ENCODE measurements at regions not wholly inside any gene's neighbourhood (a gene's known extent, or its start where the extent isn't known, plus 50 kb on each side); places are given as distances from the start of the nearest gene placed in this dataset.
A peak's percentile ranks its signal among the peaks of the same experiment; 100 is the strongest.
"Not testable (repeated sequence)": the region's sequence is repeated elsewhere in the genome, so short reads cannot be mapped to it uniquely, and the experiment has no call there.

DNA sequence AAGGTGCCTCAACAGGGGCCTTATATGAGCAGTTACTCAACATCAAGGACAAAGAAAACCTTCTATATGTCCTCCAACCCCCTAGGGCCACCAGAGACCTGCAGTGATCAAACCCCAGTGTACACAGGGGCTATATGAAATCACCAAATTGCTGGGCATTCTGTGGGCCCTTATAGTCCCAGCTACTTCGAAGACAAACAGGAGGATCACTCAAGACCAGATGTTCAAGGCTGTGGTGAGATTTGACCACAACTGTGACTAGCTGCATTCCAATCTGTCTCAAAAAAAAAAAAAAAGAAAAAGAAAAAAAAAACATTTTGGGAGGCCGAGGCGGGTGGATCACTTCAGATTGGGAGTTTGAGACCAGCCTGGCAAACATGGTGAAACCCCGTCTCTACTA is 51.0 kb upstream of the PRB2 start:
- no peak for DNase-seq

DNA sequence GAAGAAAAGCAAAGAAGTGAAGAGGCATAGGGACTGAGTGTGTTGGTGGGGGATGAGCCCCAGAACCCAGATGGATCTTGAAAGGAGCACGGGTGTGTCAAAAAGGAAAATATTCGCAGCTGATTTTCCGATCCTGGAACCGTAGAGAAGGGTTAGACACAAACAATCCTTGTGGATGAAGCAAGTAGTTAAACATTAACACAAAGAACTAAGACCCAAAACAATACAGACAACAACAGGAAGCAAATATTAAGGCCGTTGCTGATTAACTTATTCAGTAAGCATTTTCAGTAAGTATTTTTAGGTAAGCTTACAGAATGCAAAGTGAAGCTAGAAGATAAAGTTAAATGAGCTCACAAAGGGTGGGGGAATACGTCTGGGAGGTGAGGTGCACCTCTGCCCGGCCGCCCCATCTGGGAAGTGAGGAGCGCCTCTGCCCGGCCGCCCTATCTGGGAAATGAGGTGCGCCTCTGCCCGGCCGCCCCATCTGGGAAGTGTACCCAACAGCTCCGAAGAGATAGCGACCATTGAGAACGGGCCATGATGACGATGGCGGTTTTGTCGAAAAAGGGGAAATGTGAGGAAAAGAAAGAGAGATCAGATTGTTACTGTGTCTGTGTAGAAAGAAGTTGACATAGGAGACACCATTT is 62.8 kb upstream of the PRB2 start:
- DNase-seq, result no peak

DNA sequence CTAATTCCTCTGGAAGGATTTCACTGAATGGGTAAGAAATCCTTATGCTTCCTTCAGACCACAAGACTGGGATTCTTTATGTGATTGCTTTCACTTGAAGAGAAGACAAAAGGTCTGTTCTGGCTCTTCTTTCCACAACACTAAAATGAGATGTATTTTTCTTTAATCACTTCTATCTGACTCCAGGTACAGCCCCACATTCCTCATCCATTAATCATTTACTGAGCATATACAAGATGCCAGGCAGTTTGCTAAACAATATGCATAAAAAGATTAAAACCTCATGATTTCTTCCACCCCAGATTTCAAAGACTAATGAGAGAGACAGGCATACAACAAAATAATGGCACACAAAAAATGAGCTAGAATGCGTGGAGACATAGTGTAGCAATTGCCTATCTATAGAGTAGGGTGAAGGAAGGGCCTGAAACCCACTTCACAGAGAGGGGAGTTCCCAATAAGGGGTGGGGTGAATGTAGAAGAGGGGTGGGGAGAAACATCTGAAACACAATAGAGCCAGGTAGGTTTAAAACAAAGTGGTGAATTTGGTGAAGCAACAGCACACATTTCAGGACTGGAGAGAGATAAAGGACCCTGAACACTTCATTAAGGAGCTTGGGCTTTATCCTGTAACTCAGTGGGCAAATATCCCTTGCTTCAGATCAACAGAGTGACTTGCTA is 65.1 kb upstream of the PRB2 start:
- DNase-seq, result no peak

DNA sequence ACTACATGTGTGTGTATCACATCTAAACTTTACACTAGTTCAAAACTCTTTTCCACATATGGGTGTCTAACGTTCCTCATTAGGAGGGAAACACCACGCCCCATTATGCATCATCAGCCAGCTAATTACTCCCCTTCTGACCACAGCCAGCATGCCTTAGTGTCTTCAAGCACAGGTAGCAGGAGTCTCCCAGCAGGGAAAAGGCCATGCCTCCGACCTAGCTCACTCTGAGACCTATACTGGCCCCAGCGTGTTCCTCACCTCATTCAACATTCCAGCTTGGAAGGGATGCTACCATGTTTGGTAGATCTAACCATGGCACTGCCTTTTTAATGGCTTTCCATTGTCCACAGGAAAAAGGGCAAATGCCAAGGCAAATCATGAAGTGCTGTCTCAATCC is 66.1 kb upstream of the PRB2 start:
- DNase-seq, result no peak

DNA sequence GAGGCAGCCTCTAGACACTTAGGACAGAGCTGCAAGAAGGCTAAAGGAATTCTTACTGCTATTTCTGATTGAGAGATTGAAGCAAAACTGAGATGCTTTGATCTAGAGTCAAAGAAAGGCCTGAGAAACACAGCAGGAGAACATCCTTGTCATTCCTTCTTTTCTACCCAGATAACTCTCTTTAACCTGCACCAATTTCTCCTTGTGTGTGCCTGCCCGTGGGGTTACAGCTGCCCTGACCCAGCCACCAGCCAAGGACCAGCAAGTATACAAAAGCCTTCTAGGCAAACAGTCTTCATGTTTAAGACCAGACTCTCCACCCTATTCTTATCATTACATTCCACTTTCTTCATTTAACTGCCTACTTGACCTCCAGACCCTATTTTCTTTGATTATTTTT is 81.7 kb upstream of the PRB2 start:
- DNase-seq, result no peak

DNA sequence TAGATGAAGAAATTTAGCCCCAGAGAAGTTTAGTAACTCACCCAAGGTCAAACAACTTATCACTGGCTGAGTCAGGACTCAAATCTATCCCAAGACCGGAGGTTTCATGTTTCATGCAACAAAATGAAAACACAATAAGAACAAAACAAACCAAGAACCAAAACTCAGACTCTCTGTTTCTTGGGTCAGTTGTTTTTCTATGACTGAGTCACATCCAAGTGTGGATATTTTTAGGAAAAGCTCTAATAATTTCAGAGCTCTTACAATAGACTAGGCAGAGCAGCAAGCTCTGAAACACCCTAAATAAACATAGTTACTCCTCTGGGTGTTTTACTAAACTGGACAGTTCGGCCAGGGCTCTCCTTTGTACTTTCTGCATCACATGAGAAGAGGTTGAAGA is 87.6 kb upstream of the PRB2 start:
- no peak for DNase-seq

DNA sequence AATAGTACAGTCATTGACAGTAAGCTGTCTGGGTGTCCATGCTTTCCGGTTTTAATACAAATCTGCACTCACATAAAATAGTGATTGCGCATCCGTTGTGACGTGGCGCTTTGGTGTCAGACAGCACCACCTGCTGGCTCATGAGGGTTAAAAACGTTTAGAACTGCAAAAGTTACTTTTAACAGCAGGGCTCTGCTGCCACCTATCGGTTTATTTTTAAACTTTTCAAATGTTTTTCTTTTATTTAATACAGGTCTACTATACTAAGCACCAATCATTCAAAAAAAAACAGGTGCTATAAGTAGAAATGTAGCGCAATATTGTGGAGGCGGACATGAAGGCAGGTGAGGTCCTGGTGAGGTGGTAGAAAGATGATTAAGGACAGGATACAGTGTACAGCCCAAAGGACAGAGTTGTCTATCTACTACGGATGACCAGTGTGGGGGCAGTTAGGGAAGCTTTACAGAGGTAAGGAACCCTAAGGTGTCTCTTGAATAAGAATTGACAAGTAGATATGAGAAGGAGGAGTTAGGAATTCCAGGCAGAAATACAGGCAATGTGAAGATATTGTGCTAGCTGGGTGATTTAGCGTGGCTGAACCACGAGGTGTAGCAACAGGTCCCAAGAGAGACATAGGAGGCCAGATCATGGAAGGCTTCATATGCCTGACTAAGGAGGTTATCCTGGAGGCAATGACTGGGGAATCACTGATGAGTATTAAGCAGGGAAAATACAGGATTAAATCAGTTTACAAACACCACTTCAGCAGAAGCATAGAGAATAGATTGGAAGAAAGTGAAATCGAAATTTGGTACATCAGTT is 91.5 kb upstream of the PRB2 start:
- peak; percentile 65 for DNase-seq

DNA sequence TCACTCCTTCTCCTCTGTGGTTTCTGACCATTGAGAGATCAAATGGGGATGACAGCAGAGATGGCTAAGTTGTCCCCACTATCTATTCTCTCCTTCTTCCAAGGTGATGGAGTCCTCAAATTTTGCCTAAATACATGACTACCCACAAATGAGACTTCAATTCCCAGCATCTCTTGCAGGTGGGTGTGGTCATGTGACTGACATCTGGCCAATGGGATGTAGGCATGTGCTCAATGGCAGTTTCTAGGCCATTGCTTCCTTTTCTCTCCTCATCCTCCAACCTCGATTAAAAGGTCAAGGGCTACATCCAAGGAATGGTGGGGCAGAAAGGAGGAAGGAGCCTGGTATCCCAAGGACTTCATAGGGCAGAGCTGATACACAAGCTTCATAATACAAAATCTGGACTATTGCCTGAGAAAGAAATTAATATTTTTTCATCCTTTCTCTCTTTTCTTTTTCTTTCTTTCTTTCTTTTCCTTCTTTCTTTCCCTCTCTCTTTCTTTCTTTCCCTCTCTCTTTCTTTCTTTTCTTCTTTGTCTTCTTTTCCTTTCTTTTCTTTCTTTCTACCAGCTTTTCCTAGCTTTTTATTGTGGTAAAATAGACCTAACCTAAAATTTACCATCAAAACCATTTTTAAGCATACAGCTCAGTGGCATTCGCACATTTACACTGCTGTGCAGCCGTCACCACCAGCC is 100.9 kb upstream of the PRB2 start:
- no peak for DNase-seq

DNA sequence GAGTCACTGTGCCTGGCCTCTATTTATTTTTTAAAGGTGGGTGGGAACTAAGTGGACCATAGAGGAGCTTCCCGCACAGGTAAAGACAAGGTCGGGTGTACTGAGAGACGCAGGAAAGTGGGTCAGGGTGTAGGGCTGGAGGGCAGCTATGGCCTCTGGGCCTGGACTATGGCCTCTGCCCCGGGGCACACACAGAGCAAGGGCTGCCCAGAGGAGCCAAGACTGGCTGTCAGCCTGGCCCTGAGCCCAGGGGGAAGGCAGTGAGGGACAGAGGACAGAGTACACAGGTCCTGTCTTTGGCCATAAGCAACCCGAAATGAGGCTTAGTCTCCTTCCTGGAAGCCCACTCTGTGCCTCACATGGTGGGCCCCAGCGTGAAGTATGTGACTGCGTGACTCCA is 102.1 kb upstream of the PRB2 start:
- DNase-seq, result no peak

DNA sequence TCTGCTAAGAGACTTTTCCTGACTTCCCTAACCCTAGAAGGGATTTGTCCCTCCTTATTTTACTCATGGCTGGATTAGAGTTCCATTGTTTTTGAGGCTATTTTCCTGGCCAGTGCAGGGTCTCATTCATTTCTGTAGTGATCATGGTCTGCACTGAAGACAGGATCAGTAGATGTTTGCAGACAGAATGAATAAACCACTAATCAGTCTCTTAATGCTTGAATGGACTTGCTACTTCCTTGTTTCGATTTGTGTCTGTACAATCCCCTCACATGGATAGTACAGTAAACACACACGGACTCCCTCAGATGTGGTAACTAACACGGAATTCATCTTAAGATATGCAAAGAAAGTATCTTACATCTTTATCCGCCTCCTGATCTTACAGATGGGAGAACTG is 102.6 kb upstream of the PRB2 start:
- DNase-seq, result no peak

DNA sequence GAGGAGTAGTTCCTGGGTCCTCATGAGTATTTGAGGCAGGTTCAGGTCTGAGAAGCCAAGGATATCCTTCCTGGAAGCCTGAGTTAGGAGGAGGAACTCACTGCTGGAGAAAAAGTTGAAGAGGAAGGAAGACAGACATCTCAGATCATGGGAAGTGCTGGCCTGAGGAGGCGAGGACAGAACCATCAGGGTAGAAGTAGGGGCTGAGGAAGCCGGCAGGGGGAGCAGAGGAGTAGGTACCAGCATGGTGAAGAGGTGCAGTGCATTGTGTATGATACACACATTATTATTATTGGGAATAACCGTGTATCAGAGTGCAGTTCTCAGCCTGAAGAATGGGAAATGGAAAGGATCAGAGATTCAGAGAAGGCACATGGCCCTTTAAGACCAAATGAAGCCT is 103.2 kb upstream of the PRB2 start:
- not testable (repeated sequence) for DNase-seq

DNA sequence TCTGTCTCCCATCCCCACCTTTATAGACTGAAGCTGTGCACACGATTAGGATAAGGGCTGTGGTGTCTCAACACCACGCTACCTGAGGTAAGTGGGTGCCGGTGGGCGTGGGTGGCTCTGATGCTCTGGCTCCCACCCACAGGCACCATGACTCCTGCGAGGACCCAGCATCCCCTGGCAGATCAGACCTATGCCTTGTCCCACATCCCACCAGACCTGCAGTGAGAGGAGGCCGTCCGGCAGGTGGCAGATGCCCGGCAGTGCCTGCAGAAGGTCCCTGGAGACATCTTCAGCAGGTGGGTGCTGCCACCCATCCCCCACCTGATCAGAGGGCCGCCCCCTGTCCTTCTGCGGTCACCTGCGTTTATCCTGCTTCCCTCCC is 104.4 kb upstream of the PRB2 start:
- DNase-seq, result no peak

DNA sequence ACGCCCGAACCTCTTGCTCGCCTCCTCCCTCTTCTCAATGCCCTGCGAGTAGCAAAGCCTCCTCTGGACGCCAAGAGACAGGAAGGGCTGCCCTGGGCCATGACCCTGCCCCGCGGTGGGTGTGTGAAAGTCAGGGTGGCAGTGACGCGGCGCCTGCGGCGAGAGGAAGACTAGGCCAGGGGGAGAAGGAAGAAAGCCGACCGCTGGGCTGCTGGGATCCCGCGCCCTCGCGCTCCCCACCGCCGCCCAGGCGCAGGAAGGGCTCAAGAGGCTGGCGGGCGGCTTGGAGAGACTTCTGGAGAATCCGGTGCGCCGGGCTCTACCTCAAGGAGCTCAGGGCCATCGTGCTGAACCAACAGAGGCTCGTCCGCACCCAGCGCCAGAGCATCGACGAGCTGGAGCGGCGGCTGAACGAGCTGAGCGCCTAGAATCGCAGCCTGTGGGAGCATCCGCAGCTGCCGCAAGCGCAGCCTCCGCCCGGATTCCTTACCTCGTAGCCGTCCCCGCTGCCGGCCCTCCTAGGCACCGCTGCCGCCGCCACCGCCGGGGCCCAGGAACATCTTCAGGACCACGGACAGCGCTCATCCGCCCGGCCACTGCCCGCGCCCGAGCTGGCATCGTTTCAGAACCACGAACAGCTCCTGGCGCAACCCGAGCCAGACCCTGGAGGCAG is 105.0 kb upstream of the PRB2 start:
- no peak for DNase-seq

DNA sequence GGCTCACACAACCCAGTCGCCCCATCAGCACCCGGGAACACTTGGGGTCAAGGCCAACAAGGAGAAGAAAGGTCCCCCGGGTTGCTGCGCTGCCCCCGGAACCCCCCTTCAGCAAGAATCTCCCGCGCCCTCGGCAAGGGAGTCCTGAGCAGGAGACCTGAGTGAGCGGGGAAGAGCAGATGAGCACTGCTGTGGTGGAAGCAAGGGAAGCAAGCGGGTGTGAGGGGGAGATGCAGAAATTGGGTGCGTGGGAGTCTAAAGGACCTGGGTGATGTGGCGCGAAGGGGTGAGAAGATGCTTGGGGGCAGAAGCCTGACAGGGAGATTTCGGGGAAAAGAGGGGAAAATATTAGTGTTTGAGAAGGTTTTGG is 105.5 kb upstream of the PRB2 start:
- DNase-seq, result no peak

DNA sequence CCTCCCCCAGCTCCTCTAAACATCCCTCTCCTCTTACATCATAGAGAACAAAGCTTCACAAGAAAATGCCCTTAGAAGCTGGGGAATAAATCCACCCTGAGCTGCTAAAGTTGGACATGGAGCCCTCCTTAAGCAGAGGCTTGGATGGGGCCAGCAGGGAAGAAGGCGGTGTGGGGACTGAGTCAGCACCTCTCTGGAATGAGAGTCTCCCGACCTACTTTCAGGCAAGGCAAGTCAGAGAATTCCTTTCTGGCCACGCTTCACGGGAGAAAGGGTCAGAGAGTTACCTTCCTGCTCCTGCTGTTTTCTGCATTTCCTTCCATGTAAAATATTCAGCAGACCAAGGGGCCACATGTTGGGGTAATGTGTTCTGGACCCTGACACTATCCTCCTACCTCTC is 113.3 kb upstream of the PRB2 start:
- no peak for DNase-seq

DNA sequence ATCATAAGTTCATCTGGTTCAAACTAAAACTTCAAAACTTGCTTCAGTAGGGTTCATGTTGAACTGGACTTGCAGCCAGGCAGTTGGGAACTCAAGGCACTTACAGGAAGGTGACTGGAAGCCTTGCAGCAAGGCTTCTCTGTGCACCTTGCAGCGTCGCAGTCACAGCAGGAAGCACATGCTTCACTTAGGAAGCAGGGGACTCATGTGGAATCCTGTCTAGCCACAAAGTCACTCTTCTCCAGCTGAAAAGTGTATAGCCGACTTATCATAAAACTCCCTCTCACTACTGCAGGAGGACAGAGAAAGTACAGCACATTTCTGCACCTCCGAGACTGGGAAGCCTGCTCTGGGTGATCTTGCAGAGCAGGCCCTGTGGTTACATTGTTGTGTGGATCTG is 114.0 kb upstream of the PRB2 start:
- no peak for DNase-seq

DNA sequence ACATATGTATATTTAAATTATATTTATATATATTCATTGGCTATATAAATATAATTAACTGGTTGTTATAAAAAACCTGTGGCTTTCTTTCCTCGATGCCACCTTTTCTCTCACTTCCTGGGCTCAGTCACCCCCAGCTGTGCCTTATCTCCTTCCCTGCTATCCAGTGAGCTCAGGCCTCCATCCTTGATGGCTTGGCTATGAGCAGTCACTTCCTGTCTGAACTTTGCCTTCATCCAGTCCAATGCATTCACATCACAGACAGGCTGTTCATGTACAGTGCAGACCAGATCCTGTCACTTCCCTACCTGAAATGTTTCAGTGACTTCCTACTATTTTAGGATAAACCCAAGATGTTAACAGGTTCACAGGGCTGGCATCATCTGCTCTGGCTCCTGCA is 115.3 kb upstream of the PRB2 start:
- no peak for DNase-seq

DNA sequence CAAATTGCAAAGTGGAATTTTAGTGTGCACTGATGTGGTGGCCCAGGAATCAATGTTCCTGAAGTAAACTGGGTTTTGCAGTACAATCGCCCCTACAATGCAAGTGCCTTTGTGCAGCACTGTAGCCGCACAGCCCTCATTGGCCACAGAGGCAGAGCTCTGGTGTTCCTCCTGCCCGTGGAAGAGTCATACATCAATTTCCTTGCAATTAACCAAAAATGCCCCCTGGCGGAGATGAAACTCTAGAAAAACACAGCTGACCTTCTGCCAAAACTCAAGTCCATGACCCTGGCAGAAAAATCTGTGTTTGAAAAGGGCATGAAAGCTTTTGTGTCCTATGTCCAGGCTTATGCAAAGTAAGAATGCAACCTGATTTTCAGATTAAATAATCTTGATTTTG is 117.9 kb upstream of the PRB2 start:
- DNase-seq, result no peak

DNA sequence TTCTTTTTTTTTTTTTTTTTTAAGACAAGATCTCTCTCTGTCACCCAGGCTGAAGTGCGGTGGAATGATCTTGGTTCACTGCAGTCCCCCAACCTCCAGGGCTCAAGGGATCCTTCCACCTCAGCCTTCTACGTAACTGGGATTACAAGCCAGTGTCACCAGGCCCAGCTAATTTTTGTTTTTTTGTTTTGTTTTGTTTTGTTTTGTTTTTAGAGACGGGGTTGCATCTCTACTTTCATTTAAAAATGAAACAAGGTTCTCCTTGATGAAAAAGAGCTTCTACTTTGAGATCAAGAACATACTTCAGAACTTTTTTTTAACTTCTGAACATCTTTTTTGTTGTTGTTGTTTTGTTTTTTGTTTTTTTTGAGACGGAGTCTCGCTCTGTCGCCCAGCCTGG is 121.7 kb upstream of the PRB2 start:
- DNase-seq, result no peak

DNA sequence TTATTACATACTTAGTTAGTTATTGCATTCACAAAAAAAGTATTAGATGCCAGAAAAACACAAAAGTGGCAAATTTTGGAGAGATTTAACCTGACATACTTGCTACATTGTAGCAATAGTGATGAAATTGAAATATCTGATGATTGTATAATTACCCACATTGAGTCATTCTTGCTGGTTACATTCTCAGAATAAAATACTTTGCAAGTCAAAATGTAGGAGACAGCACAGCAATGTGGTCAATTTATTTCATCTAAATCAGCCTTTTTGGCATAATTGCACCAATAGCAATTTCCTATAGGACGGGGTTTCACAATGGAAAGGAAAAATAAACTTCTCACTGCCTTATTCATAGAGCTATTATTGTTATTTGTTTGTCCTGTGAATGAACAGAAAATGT is 125.0 kb upstream of the ETV6 start:
- DNase-seq, result no peak

DNA sequence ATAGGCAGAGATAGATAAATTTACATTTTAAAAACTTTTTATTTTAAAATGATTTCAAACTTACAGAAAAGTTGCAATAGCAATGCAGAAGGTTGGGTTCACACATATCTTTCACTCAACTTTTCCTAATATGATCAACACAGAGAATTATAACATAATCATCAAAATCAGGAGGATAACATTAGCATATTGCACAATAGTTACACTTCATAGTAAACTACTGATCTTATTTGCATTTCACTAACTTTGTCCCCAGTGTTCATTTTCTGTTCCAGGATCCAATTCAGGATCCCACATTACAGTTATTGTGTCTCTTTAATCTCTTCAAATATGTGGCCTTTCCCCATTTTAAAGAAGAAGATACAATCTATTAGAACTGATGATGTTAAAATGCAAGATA is 115.4 kb upstream of the ETV6 start:
- no peak for DNase-seq

DNA sequence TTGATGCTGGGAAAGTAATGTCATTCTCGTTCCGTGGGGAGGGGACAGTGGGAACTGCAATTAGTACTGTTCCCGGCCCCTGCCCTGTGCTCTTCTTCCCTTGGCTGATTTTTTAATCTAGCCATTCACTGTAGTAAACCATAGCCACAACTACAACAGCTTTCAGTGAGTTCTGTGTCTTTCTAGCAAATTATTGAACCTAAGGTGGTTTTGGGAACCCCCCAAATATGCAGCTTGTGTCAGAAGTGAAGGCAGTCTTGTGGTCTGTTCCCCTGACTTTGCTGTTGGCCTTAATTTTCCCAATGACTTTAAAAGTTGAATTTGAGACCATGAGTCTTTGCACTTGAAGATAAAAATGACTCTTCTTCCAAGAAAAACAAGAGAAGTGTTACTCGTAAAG is 114.3 kb upstream of the ETV6 start:
- no peak for DNase-seq

DNA sequence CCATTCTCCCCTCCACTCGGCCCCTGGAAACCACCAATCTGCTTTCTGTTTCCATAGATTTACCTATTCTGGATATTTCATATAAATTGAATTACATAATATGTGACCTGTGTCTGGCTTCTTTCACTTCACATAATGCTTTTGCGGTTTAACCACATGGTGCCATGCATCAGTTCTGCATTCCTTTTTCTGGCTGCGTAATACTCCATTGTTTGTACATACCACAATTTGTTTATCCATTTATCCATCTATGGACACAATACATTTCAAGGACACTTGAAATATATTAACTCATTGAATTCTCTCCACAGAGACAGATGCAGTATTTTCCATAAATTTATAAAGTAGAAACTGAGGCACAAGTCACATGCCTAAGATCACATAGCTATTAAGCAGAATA is 110.3 kb upstream of the ETV6 start:
- DNase-seq, result no peak
